GM12873 (cell line): ENCODE measurements at regions not wholly inside any gene's neighbourhood (a gene's known extent, or its start where the extent isn't known, plus 50 kb on each side); places are given as distances from the start of the nearest gene placed in this dataset.

Source experiments
- CTCF ChIP-seq: IDR thresholded peaks from 2 replicates; pipeline ENCODE4 v1.5.1; 2012; ENCODE audit warnings: low read depth, mild to moderate bottlenecking, moderate library complexity, low read length, control low read depth; ENCODE audit not compliant: insufficient read depth; ENCODE audit errors: missing control alignments

GRCh38 chr12:74476234-74476633, 61.4 kb upstream of the ATXN7L3B start:
- no peak for TF ChIP-seq CTCF

- no peak for TF ChIP-seq CTCF
These were observed 56.6 kb upstream of the ATXN7L3B start for GRCh38 chr12:74481078-74481477.

GRCh38 chr12:74482115-74482514, 55.5 kb upstream of the ATXN7L3B start:
- TF ChIP-seq CTCF, result no peak

GRCh38 chr12:74483057-74483456, 54.6 kb upstream of the ATXN7L3B start:
- TF ChIP-seq CTCF, result no peak
